T1000 (cell line): ENCODE measurements at regions not wholly inside any gene's neighbourhood (a gene's known extent, or its start where the extent isn't known, plus 50 kb on each side); places are given as distances from the start of the nearest gene placed in this dataset.
A peak's percentile ranks its signal among the peaks of the same experiment; 100 is the strongest.
"Not testable (repeated sequence)": the region's sequence is repeated elsewhere in the genome, so short reads cannot be mapped to it uniquely, and the experiment has no call there.

Experiments
- DNase-seq: peaks from one replicate; lab custom pipeline; 2025; ENCODE audit warnings: mixed read lengths; lab: John Stamatoyannopoulos, UW

DNA sequence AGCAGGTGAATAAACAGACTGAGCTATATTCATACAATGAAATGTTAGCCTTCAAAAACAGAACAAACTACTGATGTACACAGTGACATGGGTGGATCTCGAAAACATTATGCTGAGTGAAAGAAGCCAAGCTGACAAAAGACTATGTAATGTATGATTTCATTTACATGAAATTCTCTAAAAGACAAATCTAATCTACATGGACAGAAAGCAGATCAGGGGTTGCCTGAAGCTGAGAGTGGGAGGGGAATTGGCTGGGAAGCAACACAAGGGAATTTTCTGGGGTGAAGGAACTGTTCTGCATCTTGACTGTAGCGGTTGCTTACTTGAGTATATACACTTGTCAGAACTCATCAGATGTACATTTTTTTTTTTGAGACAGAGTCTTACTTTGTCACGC lies 121.7 kb upstream of the SVIL start:
- DNase-seq = no peak

DNA sequence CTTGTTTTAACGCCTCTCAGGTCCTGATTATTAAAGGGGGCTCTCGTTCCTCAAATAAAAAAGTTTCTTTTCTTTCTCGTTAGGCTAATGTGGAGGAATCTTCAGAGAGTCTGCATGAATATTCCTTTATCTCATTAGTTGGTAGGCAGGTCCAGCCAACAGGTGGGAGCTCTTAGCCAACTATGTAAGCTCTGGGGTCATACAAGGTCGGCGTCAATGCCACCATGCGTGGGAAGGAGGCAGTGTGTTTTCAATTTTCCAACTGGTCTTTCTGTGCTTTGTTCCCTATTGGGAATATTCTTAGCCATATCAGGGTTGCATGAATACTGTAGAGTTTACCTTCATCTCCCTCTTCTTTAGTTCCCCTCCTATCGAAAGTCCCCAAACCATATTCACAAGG lies 118.5 kb upstream of the SVIL start:
- DNase-seq = no peak

DNA sequence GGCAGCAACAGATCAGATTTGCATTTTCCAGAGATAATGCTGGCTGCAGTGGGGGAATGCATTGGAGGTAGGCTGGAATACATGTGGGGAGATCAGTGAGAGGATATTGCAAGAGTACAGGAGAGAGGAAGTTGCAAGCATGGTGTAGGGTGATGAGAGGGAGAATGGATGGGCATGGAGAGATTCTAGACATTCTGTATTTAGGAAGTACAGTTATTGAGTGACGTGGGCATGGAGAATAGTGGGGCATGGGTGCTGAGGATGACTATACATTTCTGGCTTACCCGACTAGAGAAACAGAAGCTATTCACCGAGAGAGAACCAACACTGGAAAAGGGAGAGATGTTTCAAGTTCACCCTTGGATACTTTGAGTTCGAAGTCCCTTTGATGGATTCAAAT lies 116.9 kb upstream of the SVIL start:
- no peak for DNase-seq

DNA sequence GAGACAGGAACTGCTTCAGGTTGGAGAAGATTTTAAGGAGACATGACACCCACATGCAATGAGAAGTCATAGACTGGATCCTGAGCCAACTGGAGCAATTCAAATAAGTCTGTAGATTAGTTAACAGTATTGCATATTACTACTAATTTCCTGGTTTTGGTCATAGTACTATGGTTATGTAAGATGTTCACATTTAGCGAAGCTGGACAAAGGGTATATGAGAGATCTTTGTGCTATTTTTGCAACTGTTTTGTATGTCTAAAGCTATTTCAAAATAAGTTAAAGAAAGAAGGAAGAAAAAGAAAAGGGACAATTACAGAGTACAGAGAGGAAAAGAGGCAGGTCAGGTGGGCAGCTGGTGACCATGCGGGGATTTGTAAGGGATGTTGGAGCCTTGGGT lies 116.5 kb upstream of the SVIL start:
- DNase-seq = no peak

DNA sequence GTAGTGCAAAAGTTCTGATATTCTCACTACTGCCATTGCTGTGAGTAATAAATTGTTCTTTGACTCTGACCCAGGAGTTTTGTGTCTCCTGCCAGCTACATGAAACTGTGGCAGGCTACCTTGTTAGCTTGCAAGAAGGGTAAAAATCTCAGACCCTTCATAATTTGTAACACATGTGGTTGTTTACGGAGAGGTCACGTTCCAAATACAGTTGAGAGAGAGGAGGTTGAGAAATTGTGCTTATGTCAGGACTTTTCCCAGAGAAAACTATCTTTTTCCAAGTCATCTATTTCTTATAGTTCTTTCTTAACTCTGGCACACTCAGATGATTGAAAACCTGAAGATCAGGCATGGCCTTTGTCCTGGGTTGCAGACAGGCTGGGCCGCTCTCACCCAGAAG lies 114.4 kb upstream of the SVIL start:
- no peak for DNase-seq

DNA sequence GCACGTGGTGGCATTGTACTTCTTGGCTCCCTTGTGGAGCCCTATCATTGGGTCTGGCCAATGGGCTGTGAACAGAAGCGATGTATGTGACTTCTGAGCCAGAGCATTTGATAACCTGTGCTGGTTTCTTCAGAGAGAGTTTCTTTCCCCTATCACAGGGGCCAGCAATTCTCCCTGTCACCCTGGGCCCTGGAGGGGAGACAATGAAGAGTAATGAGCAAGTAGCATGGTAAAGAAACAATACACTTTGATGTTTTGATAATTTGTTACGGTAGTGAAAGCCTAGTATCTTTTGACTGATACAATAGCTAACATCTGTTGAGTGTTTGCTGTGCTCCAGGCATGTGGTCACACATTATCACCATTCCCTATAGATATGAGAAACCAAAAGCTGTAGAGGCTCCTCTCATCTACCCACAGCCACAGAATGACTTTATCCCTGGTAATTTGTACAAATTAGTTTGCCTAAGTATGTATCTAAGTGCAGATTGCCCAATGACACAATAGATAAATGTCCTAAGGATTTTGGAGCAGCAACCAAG lies 113.4 kb upstream of the SVIL start:
- no peak for DNase-seq

DNA sequence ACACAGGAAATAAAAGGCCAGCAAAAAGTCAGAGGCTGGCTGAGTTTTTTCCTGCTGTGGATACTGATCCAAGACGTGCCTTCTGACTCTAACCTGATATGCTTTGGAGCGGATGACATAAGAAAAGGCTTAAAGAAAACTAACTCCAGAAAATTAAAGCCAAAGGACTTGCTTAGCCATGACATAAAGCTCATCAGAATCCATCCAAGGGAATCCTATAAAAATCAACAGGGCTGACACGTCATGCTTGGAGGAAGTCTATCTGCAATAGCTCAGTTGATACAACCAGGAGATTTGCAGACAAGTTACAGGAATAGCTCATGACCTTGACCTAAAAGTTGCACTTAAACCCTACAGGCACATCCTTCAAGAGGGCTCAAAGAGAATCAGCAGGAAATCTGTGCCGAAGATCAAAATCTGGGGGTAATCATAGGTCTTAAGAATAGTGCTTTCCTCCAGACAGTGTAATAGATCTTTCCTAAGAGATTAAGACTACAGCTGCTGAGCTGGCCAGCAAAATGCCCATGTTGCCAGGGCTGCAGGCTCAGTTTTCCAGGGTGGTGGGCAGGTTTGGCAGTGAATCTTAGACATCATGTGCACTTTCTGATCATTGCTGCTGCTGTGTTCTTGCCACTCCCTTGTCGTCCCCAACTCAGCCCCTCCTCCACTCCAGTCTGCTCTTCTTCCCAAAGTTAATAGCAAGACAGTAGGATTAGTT lies 111.5 kb upstream of the SVIL start:
- no peak for DNase-seq

DNA sequence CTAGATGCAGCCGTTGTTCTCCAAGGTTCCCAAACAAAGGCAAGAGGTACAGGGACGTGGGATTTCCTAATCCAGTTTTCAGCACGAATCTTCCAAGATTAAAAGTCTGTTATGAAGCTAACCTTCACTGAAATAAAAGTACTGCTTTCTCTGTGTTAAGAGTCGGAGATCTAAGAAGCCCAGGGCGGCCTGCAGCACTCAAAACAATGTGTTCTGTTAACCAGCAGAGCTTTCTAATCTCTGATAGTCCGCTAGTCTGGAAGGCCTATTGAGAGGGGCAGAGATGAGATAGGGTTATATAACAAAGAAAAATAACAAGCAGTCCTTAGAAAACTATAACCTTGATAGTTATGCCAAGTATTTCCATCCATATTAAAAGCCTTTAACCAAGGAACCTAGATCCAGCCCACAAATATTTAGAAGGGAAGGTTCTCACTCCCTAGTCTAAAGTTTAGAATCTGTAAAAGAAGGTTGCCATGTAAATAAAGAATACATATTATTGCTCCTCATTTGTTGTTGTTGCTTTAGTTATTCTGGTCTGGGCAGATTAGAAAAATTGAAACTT lies 106.3 kb upstream of the SVIL start:
- DNase-seq = no peak

DNA sequence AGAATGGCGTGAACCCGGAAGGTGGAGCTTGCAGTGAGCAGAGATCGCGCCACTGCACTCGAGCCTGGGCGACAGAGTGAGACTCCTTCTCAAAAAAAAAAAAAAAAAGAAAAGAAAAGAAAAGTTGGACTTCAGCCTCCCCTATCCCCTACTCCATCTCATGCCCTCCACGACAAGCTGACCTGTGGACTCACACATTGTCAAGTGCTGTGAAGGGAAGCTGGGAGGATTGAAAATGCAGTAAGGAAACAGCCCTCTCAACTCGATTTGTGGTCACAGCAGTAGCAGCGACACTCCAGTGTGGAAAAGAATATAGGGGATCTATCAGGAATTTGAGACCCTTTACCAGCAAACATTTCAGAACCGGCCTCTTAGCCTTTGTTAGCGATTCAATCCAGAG lies 103.6 kb upstream of the SVIL start:
- no peak for DNase-seq

DNA sequence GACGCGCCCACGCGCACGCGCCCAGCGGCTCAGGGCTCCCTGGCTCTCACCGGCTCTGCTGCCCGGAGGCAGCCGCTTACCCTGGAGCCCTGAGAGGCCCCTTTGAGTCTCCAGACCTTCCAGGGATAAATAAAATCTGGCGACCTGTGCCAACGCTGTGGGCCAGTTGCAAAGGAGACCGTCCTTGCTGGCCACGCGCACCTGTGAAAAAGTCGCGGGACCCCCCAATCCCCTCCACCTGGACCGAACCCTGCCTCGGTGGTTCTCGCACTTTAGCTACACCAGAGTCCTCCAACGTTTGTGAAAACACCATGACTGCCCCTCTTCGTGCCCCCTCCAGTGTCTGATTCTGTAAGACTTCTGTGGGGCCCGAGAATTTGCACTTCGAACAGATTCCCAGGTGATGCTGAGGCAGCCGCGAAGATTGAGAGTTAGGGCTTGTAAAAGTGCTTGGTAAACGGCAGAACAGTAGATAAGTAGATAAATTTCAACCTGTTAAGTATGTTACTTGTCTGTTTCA lies 102.4 kb upstream of the SVIL start:
- no peak for DNase-seq

DNA sequence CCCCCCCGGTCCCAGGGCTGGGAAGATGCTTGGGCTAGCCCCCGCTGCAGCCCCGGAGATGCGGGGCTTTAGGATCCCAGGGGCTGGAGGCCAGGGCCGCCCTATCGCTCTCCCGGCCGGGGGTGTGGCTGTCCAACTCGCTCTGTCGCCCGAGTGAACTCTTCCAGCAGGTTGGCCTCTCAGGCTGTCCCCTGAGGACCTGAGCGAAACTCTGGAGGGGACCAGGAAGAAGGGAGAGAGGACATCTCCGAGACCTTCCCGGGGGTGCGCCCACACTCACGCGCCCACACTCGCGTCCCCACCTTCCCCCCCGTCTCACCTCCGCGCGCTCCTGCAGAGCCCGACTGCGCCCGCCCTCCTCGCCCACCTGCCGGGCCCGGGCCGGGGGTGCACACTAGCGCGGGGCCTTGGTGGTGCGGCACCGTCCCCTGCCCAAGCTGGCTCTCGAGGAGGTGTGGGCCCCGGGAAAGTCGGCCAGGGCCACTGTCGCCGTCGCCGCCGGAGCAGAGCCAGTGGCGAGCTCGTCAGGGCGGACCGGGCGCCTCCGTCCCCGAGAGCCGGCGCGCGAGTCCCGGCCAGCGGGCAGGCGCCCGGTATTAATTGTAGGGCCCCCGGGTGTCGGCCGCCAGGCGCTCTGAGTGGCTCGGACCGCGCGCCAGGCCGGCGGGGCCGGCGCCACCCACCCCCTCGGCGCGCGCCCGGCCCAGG lies 101.7 kb upstream of the SVIL start:
- DNase-seq = peak; percentile 51

DNA sequence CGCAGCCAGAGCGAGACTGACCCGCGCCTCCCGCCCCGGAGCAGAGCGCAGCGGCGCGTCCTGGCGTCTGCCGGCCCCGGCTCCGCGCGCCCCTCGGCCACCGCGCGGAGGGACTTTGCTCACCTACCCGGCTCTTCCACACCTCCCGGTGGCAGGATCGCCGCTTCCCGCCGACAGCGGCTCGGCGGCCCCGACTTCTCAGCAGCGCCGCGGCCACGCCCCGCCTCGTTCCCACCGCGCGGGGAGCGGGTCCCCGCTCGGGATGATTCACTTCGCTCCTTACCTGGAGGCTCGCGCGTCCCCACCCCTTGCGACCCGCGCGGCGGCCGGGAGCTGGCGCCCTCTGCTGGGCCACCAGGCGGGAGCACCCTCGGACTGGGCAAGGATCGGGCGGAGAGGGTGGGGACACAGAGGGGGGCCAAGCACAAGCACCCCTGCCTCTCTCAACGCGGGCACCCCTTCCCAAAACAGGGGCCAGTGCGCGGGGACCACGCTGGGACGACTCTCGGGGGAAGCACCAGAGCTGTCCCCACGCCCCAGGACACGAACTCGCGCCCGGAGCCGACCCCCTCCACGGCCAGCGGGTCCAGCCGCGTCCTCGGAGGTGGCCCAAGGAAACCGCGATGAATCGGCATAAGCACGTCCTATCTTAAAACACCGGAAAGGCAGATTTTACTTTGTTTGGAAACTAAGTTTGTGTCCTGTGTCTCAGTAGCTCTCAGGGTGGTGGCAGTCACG lies 101.0 kb upstream of the SVIL start:
- peak; percentile 88 for DNase-seq

DNA sequence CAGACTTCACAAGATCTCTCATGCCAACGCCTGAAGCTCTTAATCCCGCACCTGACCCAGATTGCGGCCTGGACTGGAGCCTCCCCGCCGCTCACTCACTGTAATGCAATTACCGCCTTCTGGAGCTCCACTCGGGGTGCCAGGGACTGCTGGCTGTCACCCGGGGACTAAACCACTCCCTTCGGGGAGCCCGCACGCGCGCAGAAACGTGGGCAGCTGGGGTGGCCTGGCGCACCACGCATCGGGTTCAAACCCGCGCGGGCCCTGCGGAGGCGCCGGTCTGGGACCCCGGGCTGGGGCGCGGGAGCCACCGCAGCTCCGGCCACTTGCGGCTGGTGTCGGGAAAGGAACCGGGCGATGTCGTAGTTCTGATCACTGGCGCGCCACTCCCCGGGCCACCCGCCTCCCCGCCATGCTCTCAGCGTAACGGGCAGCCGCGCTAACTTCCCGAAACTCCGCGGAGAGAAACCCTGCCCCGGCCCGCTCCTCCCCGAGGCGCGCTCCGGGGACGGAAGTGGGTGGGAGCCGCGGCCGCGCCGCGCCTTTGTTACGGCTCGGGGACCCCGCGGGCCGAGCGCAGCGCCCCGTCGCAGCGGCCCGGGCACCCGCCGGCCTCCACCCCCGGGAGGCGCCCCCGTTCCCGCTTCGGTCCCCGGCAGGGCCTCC lies 100.3 kb upstream of the SVIL start:
- DNase-seq = peak; percentile 60

DNA sequence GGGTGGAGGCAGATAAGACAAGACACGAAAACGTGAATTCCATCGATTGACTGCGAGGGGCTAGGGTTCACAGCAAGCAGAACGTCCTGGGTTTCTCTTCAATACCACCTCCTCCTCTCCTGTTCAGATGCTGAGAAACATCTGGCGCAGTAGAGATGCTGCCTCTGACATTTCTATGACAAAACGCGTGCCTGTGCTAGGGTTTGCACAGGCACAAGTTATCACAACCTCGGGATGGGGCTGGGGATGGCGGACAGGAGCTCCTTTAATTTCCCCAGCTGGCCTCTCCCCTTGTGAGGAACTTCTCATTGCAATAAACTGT lies 99.8 kb upstream of the SVIL start:
- DNase-seq = no peak

DNA sequence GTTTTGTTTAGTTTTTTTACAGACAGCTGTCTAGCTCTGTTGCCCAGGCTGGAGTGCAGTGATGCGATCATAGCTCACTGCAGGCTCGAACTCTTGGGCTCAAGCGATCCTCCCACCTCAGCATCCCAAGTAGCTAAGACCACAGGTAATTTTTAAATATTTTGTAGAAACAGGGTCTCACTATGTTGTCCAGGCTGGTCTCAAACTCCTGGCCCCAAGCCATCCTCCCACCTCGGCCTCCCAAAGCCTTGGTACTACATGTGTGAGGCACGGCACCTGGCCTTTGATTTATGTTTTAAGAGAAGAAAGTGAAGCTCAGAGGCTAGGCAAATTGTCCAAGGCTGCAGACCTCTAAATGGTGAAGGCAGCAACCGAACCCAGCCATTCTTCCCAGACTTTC lies 98.6 kb upstream of the SVIL start:
- DNase-seq = no peak

DNA sequence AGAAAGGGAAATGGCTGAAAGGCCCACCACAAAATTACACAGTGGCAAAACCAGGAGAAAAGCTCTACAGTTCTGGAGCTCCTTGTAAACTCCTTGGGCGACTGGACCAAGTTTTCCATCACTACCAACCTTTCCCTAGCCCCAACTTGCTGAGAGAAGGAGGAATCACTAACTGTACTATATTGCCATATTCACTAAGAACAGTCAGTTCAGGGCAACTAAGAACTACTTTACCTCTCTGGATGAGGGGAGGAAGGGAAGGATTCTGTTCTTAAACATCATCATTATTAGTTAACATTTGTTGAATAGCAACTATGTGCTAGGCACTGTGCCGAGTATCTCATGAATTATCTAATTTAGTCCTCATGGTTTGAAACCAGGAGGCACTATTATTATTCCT lies 98.1 kb upstream of the SVIL start:
- DNase-seq = no peak

DNA sequence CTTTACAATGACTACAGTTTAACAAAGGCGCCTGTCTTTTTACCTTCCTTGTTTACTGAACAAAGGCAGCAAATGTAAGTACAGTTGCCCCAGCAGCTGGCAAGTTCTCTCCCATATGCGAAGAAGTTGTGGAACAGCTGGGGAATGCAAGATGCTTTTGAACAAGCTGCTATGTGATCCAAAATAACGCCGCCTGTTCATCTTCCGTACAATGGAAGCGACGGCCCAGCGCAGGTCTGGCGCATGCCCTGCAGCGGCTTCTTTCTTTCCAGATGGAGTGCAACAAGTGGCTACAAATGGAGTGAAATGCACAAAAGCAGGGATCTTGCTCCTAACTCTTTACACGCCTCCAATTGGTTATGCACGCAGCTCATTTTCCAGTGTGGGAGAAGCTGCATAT lies 97.0 kb upstream of the SVIL start:
- DNase-seq = no peak

DNA sequence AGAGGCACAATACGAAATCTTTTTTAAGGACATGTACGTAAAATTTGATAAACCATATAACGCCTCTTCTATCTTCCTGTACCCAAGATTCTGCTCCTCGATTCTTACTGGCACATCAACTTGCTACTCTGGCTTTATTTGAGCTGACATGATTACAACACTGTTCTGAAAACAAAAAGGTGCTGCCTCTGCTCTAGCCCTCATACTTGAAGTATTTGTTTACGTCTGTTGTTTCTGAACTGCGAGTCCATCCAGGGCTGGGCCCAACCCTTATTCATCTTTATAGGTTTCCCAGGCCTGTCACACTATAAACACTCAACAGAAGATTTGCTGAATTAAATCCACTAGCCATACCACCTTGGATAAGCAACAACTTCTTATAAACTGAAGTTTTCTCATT lies 96.2 kb upstream of the SVIL start:
- no peak for DNase-seq

DNA sequence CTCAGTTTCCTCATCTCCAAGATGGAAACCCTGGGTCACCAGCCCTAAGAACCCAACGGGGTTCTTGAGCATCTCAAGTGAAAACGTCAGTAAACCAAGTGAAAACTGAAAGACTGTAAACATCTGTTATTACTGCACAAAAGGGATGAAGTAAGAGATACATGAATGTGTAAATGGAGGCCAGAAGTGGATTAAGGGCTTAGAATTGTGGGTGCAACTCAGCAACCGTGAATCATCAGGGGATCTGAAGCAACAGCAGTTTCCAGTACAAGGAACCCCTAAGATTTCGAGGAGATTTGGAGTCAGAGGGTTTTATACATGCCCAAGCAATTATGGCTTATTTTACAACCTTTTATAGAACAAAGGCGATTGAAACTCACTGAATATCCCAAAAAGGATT lies 95.7 kb upstream of the SVIL start:
- no peak for DNase-seq

DNA sequence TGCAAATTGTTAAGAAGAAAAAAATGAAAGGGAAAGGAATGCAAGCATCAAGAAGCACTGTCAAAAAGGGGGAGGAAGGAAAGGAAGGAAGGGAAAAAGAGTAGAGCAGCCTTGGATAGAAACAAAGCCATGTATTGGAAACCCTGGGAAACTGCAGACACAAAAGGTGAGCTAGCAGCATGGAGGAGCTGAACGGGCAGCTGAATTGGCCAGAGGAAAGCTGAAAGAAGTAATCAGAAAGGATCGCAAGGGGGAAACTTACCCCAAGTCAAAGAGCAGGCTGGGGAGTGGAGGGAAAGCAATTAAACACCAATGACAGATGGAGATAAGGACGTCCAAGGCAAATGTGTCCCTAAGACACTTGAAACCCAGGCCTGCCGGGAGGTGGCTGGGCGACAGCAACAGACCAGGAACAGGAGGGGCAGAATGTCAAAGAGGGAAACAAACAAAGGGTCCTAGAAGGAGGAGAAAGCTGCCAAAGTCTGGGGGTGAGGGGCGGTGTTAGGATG lies 93.8 kb upstream of the SVIL start:
- no peak for DNase-seq

DNA sequence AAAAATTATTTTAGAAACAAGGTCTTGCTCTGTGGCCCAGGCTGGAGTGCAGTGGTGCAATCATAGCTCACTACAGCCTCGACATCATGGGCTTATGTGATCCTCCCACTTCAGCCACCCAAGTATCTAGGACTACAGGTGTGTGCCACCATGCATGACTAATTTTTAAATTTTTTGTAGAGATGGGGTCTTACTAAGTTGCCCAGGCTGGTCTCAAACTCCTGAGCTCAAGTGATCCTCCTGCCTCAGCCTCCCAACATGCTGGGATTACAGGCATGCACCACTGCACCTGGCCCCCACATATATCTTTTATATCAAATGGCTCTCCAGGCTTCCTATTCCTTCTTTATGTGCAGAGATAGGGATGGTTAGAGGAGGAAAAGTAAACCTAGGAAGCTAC lies 91.2 kb upstream of the SVIL start:
- not testable (repeated sequence) for DNase-seq
